Stimulated activated CD8-positive, alpha-beta memory T cell treated with anti-CD3 and anti-CD28 coated beads, Interleukin-12 subunit alpha, Interleukin-12 subunit beta, amount 100 ng/mL, for 24 hours (primary cell): ENCODE measurements at regions not wholly inside any gene's neighbourhood (a gene's known extent, or its start where the extent isn't known, plus 50 kb on each side); places are given as distances from the start of the nearest gene placed in this dataset.

Source experiments
- DNase-seq: peaks from one replicate; pipeline ENCODE4 v3.0.0-alpha.2; 2020; ENCODE audit errors: extremely low read depth

GRCh38 chr1:30253807-30254440, 469.5 kb downstream of the MATN1 start:
- no peak for DNase-seq

GRCh38 chr1:30253361-30253760, 470.0 kb downstream of the MATN1 start:
- no peak for DNase-seq

GRCh38 chr1:30250984-30251850, 472.2 kb downstream of the MATN1 start:
- no peak for DNase-seq

GRCh38 chr1:30250338-30250983, 472.9 kb downstream of the MATN1 start:
- no peak for DNase-seq

GRCh38 chr1:30249446-30250337, 473.7 kb downstream of the MATN1 start:
- no peak for DNase-seq

GRCh38 chr1:30248774-30249173, 474.6 kb downstream of the MATN1 start:
- no peak for DNase-seq

GRCh38 chr1:30248373-30248772, 475.0 kb downstream of the MATN1 start:
- DNase-seq, result no peak

GRCh38 chr1:30244801-30245200, 478.6 kb downstream of the MATN1 start:
- no peak for DNase-seq

GRCh38 chr1:30242722-30243457, 480.5 kb downstream of the MATN1 start:
- no peak for DNase-seq

GRCh38 chr1:30242168-30242567, 481.2 kb downstream of the MATN1 start:
- no peak for DNase-seq

- DNase-seq, result no peak
Observed at GRCh38 chr1:30241681-30242080, 481.7 kb downstream of the MATN1 start.

- no peak for DNase-seq
Observed at GRCh38 chr1:30234091-30234490, 489.3 kb downstream of the MATN1 start.

GRCh38 chr1:30232288-30232899, 491.0 kb downstream of the MATN1 start:
- DNase-seq, result no peak

GRCh38 chr1:30229960-30230359, 493.4 kb downstream of the MATN1 start:
- no peak for DNase-seq

- DNase-seq, result no peak
Observed at GRCh38 chr1:30229557-30229956, 493.8 kb downstream of the MATN1 start.

GRCh38 chr1:30226648-30227047, 496.7 kb downstream of the MATN1 start:
- no peak for DNase-seq

GRCh38 chr1:30225357-30225756, 498.0 kb downstream of the MATN1 start:
- no peak for DNase-seq

GRCh38 chr1:30219675-30220074, 503.7 kb downstream of the MATN1 start:
- DNase-seq, result no peak

- DNase-seq, result no peak
Observed at GRCh38 chr1:30218438-30218837, 504.9 kb downstream of the MATN1 start.

- DNase-seq, result no peak
Observed at GRCh38 chr1:30216602-30217001, 506.8 kb downstream of the MATN1 start.

GRCh38 chr1:30213936-30214335, 509.4 kb downstream of the MATN1 start:
- no peak for DNase-seq
